ENCODE measurements at regions not wholly inside any gene's neighbourhood (a gene's known extent, or its start where the extent isn't known, plus 50 kb on each side); places are given as distances from the start of the nearest gene placed in this dataset.

- H3K27me3 ChIP-seq (ENCODE audit: insufficient read depth, poor library complexity, severe bottlenecking) = no peaks in the 10 kb centered on the region
- TF ChIP-seq CTCF (IDR thresholded peaks at IDR 0.05; ENCODE audit: insufficient read depth, low read length) = no peak
- no peak for TF ChIP-seq POLR2AphosphoS5 (IDR thresholded peaks at IDR 0.05; ENCODE audit: low read depth)
- TF ChIP-seq GABPA (IDR thresholded peaks at IDR 0.05; ENCODE audit: low read depth) = no peak
- no peak for TF ChIP-seq SPI1 (IDR thresholded peaks at IDR 0.05; ENCODE audit: borderline replicate concordance, low read depth)
- TF ChIP-seq REST (IDR thresholded peaks at IDR 0.05; ENCODE audit: insufficient replicate concordance, low read depth) = no peak
- H3K4me3 ChIP-seq (replicated peaks; ENCODE audit: insufficient read depth, low read length) = no peak overlapping the region
- no peak overlapping the region for H3K27ac ChIP-seq (replicated peaks)
- DNase-seq (ENCODE audit: low read depth in 1 of 2, low spot score in 1 of 2) = no peak
These were observed 273.6 kb downstream of the LRFN2 start for GRCh38 chr6:40313582-40313981.

GRCh38 chr6:40312213-40313015 lies 274.8 kb downstream of the LRFN2 start:
- Histone ChIP-seq H3K27me3 (ENCODE audit: insufficient read depth, poor library complexity, severe bottlenecking) (no peaks in the 10 kb centered on the region), H3K27ac (replicated peaks) (no peak overlapping the region), H3K4me3 (replicated peaks; ENCODE audit: insufficient read depth, low read length) (no peak overlapping the region)
- no peak for TF ChIP-seq GABPA (IDR thresholded peaks at IDR 0.05; ENCODE audit: low read depth)
- TF ChIP-seq CTCF (IDR thresholded peaks at IDR 0.05; ENCODE audit: insufficient read depth, low read length) = no peak
- TF ChIP-seq SPI1 (IDR thresholded peaks at IDR 0.05; ENCODE audit: borderline replicate concordance, low read depth) = no peak
- TF ChIP-seq REST (IDR thresholded peaks at IDR 0.05; ENCODE audit: insufficient replicate concordance, low read depth) = no peak
- TF ChIP-seq POLR2AphosphoS5 (IDR thresholded peaks at IDR 0.05; ENCODE audit: low read depth) = no peak
- DNase-seq (ENCODE audit: low read depth in 1 of 2, low spot score in 1 of 2) = no peak

GRCh38 chr6:40308533-40309306 lies 278.4 kb downstream of the LRFN2 start:
- H3K27me3 ChIP-seq (ENCODE audit: insufficient read depth, poor library complexity, severe bottlenecking) = no peaks in the 10 kb centered on the region
- H3K27ac ChIP-seq (replicated peaks) = no peak overlapping the region
- no peak overlapping the region for H3K4me3 ChIP-seq (replicated peaks; ENCODE audit: insufficient read depth, low read length)
- TF ChIP-seq GABPA (IDR thresholded peaks at IDR 0.05; ENCODE audit: low read depth) = no peak
- TF ChIP-seq CTCF (IDR thresholded peaks at IDR 0.05; ENCODE audit: insufficient read depth, low read length) = peak; percentile 98
- peak; percentile 1 to 37 for DNase-seq (ENCODE audit: low read depth in 1 of 2, low spot score in 1 of 2)

All from HL-60 (cell line).